Sigmoid colon (tissue), 6 donors: ENCODE measurements at regions not wholly inside any gene's neighbourhood (a gene's known extent, or its start where the extent isn't known, plus 50 kb on each side); places are given as distances from the start of the nearest gene placed in this dataset.
A peak's percentile ranks its signal among the peaks of the same experiment; 100 is the strongest.

ENCODE experiments used
- DNase-seq: peaks from one replicate; pipeline ENCODE4 v3.0.0-alpha.2; 2019
- H3K27ac ChIP-seq, 4 donors: fragments of 200-600 bp; sonication (generic); one replicate each; pipeline ENCODE4 v1.5.1; 2016 to 2019; ENCODE audit warnings: mild to moderate bottlenecking in 1 of 4
- H3K27me3 ChIP-seq, 3 donors: fragments of 200-600 bp; sonication (generic); one replicate each; pipeline ENCODE4 v1.5.1; 2019; ENCODE audit warnings: mild to moderate bottlenecking in 1 of 3
- H3K36me3 ChIP-seq, 4 donors: fragments of 200-600 bp; sonication (generic); one replicate each; pipeline ENCODE4 v1.5.1; 2016 to 2019
- H3K4me1 ChIP-seq, 4 donors: fragments of 200-600 bp; sonication (generic); one replicate each; pipeline ENCODE4 v1.5.1; 2017 to 2019
- H3K4me3 ChIP-seq, 4 donors: fragments of 200-600 bp; sonication (generic); one replicate each; pipeline ENCODE4 v1.5.1; 2017 to 2019; ENCODE audit warnings: mild to moderate bottlenecking in 2 of 4, moderate library complexity in 1 of 4
- H3K9me3 ChIP-seq, 4 donors: fragments of 200-600 bp in 3 of 4; sonication (generic) in 3 of 4; one replicate each; pipeline versions ENCODE4 v1.5.1 to v1.6.1; 2013 to 2019
- EP300 ChIP-seq, 4 donors: sonication (generic); formaldehyde crosslinking; IDR thresholded peaks; one replicate each; pipeline ENCODE4 v1.6.1; 2017; ENCODE audit warnings: antibody characterized with exemption in 4 of 4
- POLR2A ChIP-seq, 2 donors: fragments of 450-650 bp; IDR thresholded peaks; one replicate each; pipeline ENCODE4 v1.6.1; 2016; ENCODE audit warnings: antibody characterized with exemption in 2 of 2, mild to moderate bottlenecking in 2 of 2, moderate library complexity in 2 of 2
- POLR2AphosphoS5 ChIP-seq, 4 donors: sonication (generic); formaldehyde crosslinking; IDR thresholded peaks; one replicate each; pipeline ENCODE4 v1.6.1; 2017; ENCODE audit warnings: antibody characterized with exemption in 4 of 4
- WGBS, 2 donors: extraction: QIAGEN DNeasy Blood & Tissue Kit; methylation state at CpG; one replicate each; pipeline ENCODE4 v1.1.7; 2013; 5-methylcytosine and 5-hydroxymethylcytosine counted together
- intact Hi-C: fragments of 100-400 bp; cut with DNase I; formaldehyde crosslinking; loops from one replicate; pipeline ENCODE4 v1.15.1; 2023
- TF ChIP-seq, protein P1 (sequence below), 4 experiments: fragments of 450-650 bp in 3 of 4; fragments of 200-600 bp in 1 of 4; IDR thresholded peaks; one replicate each; pipeline ENCODE4 v1.5.1; 2016 to 2019; ENCODE audit warnings: antibody characterized with exemption in 4 of 4, mild to moderate bottlenecking in 3 of 4, moderate library complexity in 2 of 4
- donor health status: healthy with polysubstance abuse.
- donor health status: healthy.

DNA sequence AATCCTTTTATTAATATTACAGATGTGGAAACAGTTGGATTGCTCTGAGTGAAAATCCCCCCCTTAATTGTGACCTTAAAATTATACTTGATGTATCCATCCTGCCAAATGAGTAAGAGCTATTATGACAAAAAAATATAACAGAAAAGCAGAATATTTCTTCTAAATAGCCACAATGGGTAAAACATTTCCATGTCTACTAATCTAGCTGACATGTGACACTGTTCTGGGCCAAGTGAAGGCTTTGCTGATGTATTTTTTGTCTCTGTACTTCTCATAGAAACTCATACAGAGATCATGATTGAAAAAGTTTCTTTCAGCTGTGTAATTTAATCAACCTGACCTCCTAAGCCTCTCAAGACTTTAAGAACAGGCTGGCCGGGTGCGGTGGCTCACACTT, 569.1 kb upstream of the ZFP42 start:
- Histone ChIP-seq H3K27ac (no peak overlapping the region), H3K4me1 (no peaks in the 10 kb centered on the region), H3K27me3 (no peaks in the 10 kb centered on the region), H3K36me3 (no peaks in the 10 kb centered on the region), H3K4me3 (no peak overlapping the region), H3K9me3 (no peaks in the 10 kb centered on the region)
- 95 to 96% methylated on average over 2 of the region's 2 CpGs for WGBS, 2 donors
- no peak for DNase-seq
- intact Hi-C loops = no loop called here
- no peak for TF ChIP-seq POLR2AphosphoS5 (IDR thresholded peaks at IDR 0.05)

- DNase-seq = no peak
- Histone ChIP-seq H3K27ac (no peak overlapping the region), H3K9me3 (no peaks in the 10 kb centered on the region), H3K4me3 (no peak overlapping the region), H3K4me1 (peaks cover 0 to 14% (median 7%) of the 10 kb centered on the region in 4 donors), H3K27me3 (no peaks in the 10 kb centered on the region), H3K36me3 (no peaks in the 10 kb centered on the region)
- 86% methylated on average over 7 of the region's 7 CpGs for WGBS, 2 donors
- intact Hi-C loops = no loop called here
- TF ChIP-seq POLR2AphosphoS5 (IDR thresholded peaks at IDR 0.05) (no peak), POLR2A (IDR thresholded peaks at IDR 0.05) (no peak), EP300 (IDR thresholded peaks at IDR 0.05) (no peak)
- TF ChIP-seq, protein P1, sequence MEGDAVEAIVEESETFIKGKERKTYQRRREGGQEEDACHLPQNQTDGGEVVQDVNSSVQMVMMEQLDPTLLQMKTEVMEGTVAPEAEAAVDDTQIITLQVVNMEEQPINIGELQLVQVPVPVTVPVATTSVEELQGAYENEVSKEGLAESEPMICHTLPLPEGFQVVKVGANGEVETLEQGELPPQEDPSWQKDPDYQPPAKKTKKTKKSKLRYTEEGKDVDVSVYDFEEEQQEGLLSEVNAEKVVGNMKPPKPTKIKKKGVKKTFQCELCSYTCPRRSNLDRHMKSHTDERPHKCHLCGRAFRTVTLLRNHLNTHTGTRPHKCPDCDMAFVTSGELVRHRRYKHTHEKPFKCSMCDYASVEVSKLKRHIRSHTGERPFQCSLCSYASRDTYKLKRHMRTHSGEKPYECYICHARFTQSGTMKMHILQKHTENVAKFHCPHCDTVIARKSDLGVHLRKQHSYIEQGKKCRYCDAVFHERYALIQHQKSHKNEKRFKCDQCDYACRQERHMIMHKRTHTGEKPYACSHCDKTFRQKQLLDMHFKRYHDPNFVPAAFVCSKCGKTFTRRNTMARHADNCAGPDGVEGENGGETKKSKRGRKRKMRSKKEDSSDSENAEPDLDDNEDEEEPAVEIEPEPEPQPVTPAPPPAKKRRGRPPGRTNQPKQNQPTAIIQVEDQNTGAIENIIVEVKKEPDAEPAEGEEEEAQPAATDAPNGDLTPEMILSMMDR (IDR thresholded peaks at IDR 0.05) = no peak
These were observed 563.3 kb upstream of the ZFP42 start for GRCh38 chr4:187432310-187432709.

DNA sequence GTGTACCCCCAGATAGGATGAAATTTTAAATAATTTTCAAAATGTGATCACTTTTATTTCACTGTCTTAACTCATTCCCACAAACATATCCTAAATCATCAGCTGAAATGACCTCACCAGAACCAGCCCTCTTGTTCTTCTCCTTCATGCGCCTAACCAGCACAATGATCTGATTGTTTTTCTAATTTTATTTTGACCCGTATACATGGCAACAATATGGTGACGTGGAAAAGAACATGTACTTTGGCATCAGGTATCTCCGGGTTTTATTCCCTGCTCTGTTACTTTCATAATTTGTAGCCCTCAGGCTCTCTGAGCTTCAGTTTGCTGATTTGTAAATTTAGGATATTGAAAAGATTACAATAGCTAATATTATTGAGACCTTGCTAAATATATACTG, 562.4 kb upstream of the ZFP42 start:
- Histone ChIP-seq H3K4me3 (no peak overlapping the region), H3K36me3 (no peaks in the 10 kb centered on the region), H3K9me3 (peaks cover 0 to 1% (median 0%) of the 10 kb centered on the region in 4 donors), H3K27me3 (no peaks in the 10 kb centered on the region), H3K4me1 (peaks cover 0 to 14% (median 7%) of the 10 kb centered on the region in 4 donors), H3K27ac (no peak overlapping the region)
- TF ChIP-seq, protein P1 (IDR thresholded peaks at IDR 0.05) = no peak
- TF ChIP-seq EP300 (IDR thresholded peaks at IDR 0.05) (no peak), POLR2A (IDR thresholded peaks at IDR 0.05) (no peak), POLR2AphosphoS5 (IDR thresholded peaks at IDR 0.05) (no peak)
- DNase-seq = no peak
- intact Hi-C loops = no loop called here
- WGBS, 2 donors = 33 to 87% methylated on average over 4 of the region's 4 CpGs

- peak overlapping the region in 1 of 4 donors; percentile 25 for H3K27ac ChIP-seq
- DNase-seq = no peak
- intact Hi-C loops = no loop called here
- no peak overlapping the region for H3K4me3 ChIP-seq
- peaks cover 0 to 3% (median 0%) of the 10 kb centered on the region in 4 donors for H3K9me3 ChIP-seq
- 79 to 84% methylated on average over 5 of the region's 5 CpGs for WGBS, 2 donors
- H3K36me3 ChIP-seq = no peaks in the 10 kb centered on the region
- TF ChIP-seq POLR2A (IDR thresholded peaks at IDR 0.05) (no peak), POLR2AphosphoS5 (IDR thresholded peaks at IDR 0.05) (no peak), EP300 (IDR thresholded peaks at IDR 0.05) (no peak)
- TF ChIP-seq, protein P1 (IDR thresholded peaks at IDR 0.05) = no peak
- no peaks in the 10 kb centered on the region for H3K27me3 ChIP-seq
- H3K4me1 ChIP-seq = peaks cover 0 to 14% (median 7%) of the 10 kb centered on the region in 4 donors
These were observed 559.3 kb upstream of the ZFP42 start for GRCh38 chr4:187436251-187436650.

- TF ChIP-seq POLR2A (IDR thresholded peaks at IDR 0.05) = no peak
- Histone ChIP-seq H3K9me3 (no peaks in the 10 kb centered on the region), H3K4me3 (no peak overlapping the region), H3K36me3 (no peaks in the 10 kb centered on the region), H3K27ac (no peak overlapping the region), H3K27me3 (no peaks in the 10 kb centered on the region), H3K4me1 (no peaks in the 10 kb centered on the region)
- intact Hi-C loops = no loop called here
- 86 to 87% methylated on average over 3 of the region's 3 CpGs for WGBS, 2 donors
- DNase-seq = no peak
These were observed 551.5 kb upstream of the ZFP42 start for GRCh38 chr4:187444061-187444460.

- Histone ChIP-seq H3K36me3 (no peaks in the 10 kb centered on the region), H3K27me3 (no peaks in the 10 kb centered on the region), H3K9me3 (no peaks in the 10 kb centered on the region), H3K4me3 (no peak overlapping the region), H3K4me1 (no peaks in the 10 kb centered on the region), H3K27ac (no peak overlapping the region)
- DNase-seq = no peak
- intact Hi-C loops = no loop called here
- 87 to 91% methylated on average over 3 of the region's 3 CpGs for WGBS, 2 donors
- TF ChIP-seq POLR2AphosphoS5 (IDR thresholded peaks at IDR 0.05) (no peak), EP300 (IDR thresholded peaks at IDR 0.05) (no peak), POLR2A (IDR thresholded peaks at IDR 0.05) (no peak)
- TF ChIP-seq, protein P1 (IDR thresholded peaks at IDR 0.05) = no peak
These were observed 545.9 kb upstream of the ZFP42 start for GRCh38 chr4:187449702-187450101.
